Dedifferentiated amniotic fluid mesenchymal stem cell (primary cell): ENCODE measurements at regions not wholly inside any gene's neighbourhood (a gene's known extent, or its start where the extent isn't known, plus 50 kb on each side); places are given as distances from the start of the nearest gene placed in this dataset.

Source experiments
- DNase-seq: peaks from one replicate; pipeline ENCODE4 v3.0.0-alpha.2; 2016; ENCODE audit errors: extremely low spot score

DNA sequence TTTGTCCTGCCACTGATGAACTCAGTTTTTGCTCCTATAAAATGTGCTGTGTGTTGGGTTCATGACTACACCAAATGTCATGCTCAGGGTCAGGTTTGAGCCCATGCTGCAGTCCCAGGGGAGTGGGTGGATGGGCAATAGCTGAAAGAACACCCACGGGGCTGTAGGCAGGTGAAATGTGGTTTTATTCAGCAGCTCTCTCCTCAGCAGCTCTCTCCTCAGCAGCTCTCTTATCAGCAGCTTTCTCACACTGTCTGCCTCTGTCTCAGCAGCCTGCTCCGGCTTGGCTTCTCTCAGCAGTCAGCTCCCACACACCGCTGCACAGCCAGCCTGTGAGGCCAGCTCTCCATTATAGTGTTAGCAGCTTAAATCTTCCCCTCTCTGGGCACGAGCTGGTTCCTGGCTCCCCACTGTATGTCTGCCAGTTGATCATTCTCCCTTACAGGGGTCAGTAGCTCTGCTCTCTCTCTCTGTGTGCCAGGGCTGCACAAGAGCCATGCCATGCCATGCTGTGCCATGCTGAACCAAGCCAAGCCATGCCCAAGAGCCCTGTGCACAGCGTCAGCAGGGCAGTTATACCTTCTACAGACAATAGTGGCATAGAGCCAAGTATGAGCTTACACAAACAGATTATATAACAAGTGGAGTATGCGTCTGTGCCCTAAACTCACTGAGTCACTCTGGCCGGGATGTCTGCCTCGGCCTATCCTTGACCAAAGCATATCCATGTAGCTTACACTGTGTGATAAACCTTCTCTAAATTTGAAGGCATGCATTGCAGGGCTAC is 303.3 kb upstream of the TMPO start:
- no peak for DNase-seq

DNA sequence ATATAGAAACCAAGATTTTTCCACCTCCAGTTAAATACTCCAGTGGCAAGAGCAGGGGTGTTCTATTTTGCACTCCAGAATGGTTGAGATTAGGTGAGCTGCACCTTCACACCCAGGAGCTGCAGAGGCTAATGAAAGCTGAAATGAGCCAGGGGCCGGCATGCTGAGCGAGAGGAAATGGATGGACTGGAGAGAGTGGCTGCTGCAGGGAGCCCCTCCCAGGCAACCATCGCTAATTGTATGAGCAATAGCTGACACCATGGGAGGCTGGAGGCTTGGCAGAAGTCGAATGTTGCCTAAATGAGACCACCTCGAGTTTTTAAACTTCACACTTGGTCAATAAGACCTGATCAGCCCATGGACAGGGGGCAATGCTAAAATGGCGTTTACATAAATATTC is 301.8 kb upstream of the TMPO start:
- DNase-seq: no peak

GRCh38 chr12:98217257-98217656 is 298.1 kb upstream of the TMPO start:
- no peak for DNase-seq

DNA sequence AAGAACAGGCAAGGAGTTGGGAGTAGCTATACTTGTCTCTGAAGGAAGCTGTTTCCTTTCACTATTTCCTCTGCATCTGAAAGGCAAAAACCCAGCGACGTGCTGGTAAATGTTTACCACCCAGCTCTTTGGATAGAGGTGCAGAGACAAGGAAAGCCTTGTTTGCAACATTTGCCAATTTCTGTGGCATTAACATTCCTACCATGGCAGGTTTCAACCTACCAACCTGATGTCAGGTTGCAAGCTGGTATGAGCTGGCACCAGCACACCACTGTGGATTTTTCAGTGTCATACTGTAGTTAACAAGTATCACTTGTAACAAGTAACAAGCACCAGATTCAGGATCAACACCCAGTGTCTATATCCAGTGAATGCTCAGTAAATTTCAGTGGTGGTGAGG is 294.8 kb upstream of the TMPO start:
- no peak for DNase-seq

- DNase-seq: no peak
These were observed 294.1 kb upstream of the TMPO start for GRCh38 chr12:98221243-98221808.

- DNase-seq: no peak
These were observed 293.3 kb upstream of the TMPO start for GRCh38 chr12:98222135-98222534.

- DNase-seq: no peak
These were observed 290.7 kb upstream of the TMPO start for GRCh38 chr12:98224584-98225221.

DNA sequence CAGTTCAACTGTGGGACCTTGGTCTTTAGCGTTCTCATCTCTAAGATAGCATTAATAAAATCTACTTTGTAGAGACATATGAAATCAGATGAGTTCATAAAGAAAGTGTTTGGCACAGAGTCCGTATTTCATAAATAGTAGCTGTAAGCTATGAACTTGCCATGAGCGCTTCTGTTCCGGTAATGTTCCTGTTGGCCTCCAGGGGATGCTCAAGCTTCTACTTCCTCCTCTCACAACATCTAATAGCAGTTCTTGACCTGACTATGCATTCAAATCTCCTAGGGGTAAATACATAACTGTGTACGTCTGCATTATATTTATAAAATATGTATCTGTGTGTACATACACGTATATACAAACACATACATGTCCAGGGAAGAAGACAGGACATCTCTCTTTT is 288.2 kb upstream of the TMPO start:
- no peak for DNase-seq

DNA sequence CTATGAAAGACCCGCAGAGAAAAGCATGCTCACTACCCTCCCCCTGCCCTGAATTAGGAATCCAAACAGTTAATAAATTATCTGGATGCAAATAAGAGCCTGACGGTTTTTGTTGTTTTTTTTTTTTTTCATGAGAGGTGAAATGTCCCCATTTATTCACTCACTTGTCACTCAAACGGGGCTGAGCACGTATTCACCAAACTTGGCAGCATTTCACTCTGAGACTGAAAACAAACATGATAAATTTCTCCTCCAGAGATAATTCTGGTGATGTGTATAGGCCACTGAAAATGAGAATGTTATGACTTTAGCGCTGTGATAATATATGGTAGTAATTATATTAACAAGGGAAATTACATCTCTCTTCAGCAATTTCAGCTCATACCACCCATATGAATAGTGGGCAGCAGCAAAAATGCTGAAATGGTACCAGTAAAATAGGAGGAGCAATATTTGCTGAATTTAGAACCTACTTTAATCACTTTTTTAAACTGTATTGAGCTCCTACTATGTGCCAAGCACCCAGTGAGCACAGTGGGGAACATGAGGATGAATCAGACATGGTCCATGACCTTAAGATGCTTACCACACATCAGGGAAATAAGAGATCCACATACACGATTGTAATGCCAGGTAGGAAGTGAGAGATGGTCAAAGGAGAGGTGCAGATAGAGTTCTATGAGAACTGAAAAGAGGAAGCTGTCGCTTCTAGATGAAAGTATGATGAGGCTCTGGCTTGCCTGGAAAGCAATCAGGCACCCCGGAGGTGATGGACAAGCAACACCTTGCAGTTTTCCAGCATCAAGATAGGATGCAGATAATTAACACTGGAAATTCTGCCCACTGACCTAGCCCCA is 286.5 kb upstream of the TMPO start:
- DNase-seq: no peak

- no peak for DNase-seq
These were observed 285.9 kb upstream of the TMPO start for GRCh38 chr12:98229540-98229924.

- no peak for DNase-seq
These were observed 282.5 kb upstream of the TMPO start for GRCh38 chr12:98232753-98233390.

- DNase-seq: no peak
These were observed 280.1 kb upstream of the TMPO start for GRCh38 chr12:98235301-98235700.

DNA sequence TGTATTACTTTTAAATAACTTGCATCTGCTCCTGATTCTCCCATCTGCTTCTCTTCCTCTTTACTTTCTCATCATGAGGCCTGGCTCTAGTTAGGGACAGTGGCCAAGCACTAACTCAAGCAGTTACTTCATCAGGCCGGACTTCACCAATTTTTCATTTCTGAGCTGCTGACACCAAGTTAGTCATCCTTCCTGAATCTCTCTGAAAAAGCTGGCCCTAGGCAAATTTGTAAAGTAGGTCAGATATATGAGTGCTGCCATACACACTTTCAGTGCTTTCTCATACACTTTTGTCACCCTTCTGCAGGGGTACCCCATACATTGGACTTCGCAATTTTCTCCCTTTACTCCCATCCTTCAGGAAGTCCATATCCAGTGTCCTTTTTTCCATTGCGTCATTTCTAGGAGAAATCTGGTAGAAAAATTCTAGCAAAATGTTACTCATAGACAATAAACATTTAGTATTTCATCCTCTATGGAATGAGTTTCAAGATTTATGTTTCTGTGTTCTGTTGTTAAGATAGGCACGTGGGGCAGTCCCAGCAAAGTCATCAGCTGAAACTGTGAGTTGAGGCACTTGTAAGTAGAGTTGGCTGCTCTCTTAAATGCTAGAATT is 276.8 kb upstream of the TMPO start:
- peak; percentile 19 for DNase-seq

- no peak for DNase-seq
These were observed 272.2 kb upstream of the TMPO start for GRCh38 chr12:98243190-98243589.

DNA sequence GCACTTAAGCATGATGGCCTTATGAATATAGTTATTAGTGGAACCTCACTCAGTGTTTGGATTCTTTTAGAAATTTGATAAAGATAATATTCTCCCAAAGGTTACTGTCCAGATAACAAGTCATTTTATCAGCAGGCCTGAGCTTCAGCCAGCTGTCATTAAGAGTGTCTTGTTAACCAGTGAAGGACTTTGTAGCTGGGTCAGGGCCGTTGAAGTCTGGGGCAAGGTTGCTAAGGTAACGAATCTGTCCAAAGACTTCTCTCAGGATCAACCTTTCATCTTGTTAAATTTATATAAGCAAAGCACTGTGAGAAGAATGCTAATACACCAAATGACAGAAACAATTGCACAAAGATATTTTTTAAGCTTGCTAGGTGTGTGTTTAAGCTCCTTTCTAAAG is 271.3 kb upstream of the TMPO start:
- no peak for DNase-seq

DNA sequence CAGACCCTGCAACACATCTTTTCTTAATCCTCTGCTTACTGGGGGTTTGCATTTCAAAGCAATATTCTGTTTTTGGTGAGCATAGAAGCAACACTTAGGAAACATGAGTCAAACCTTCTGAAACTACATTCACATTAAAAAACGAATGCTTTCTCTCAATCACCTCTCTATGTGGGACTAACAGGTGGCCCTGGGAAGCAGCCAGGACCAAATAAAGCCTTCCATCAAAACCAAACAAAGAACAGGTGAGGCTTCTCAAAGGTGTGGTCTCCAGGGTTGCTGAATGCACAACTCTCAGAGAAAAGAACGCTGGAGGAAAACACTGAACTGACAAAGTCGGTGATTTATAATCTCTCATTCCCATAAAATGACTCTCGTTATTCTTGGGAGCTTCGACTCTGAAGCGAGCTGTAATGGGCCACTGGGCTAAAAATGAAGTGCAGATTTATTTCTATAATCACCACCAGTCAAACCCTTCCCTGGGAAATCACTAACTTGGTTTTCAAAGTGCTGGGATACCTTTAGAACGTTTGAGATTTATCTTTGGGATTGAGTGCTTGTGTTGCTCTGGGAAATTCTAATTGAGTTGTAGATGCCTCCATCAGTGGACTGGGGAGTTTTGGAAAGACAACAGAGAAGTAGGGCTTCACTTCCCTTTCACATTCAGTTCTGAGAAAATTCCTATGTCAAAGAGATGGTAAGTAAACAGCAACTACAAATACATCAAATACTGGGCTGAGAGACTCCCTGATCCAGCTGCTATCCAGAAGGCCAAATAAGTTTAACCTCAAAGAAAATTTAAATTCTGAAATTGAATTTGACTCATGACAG is 262.0 kb upstream of the TMPO start:
- DNase-seq: no peak

- DNase-seq: no peak
These were observed 258.6 kb upstream of the TMPO start for GRCh38 chr12:98256830-98257229.

- DNase-seq: no peak
These were observed 255.7 kb upstream of the TMPO start for GRCh38 chr12:98259693-98260092.

GRCh38 chr12:98260276-98260675 is 255.1 kb upstream of the TMPO start:
- no peak for DNase-seq

DNA sequence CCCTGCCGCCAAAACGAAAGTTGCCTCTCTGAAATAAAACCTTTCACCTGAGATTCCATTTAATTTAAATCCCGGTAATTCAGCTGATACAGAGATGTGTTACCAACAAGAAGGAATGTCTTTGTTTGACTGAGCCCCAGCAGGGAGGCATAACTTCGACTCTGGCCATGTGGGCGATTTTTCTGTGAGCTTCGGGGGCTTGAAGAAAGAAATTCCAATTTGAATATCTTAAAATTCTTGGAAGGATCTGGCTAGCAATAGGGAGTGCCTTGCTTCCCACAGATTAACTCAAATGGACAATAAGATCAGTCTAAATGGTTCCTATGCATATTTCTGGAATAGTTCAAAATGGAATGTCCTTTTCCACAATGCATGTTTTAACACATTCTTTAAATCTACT is 252.5 kb upstream of the TMPO start:
- no peak for DNase-seq
